Hepatocyte (in vitro differentiated cells): ENCODE measurements at regions not wholly inside any gene's neighbourhood (a gene's known extent, or its start where the extent isn't known, plus 50 kb on each side); places are given as distances from the start of the nearest gene placed in this dataset.

ENCODE experiments used
- EZH2 ChIP-seq: fragments of 200-600 bp; sonication (generic); IDR thresholded peaks from 2 replicates; pipeline ENCODE4 v1.6.1; 2016; ENCODE audit warnings: antibody characterized with exemption, mild to moderate bottlenecking, borderline replicate concordance
- TF ChIP-seq, protein P1 (sequence below): fragments of 200-600 bp; sonication (generic); IDR thresholded peaks from 2 replicates; pipeline ENCODE4 v1.5.1; 2016; ENCODE audit warnings: antibody characterized with exemption, mild to moderate bottlenecking; ENCODE audit not compliant: poor library complexity

DNA sequence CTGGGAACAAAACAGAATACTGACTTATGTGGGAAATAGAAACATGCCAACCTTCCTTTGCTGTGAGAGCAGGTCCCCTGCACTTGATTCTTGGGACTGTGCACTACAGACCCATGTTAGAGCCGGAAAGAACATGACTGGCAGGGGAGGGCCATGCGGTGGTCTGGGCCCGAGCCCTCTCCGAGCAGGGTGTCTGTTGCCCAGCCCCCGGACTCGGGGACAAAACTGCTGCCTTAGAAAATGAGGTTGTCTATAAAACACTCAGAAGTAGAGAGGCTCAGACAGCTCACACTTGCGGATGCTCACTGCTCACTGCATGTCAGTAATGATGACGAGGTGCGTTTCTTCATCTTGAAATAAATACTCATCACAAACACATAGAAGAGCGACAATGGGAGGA, 270.7 kb upstream of the HDAC4 start:
- TF ChIP-seq, protein P1, sequence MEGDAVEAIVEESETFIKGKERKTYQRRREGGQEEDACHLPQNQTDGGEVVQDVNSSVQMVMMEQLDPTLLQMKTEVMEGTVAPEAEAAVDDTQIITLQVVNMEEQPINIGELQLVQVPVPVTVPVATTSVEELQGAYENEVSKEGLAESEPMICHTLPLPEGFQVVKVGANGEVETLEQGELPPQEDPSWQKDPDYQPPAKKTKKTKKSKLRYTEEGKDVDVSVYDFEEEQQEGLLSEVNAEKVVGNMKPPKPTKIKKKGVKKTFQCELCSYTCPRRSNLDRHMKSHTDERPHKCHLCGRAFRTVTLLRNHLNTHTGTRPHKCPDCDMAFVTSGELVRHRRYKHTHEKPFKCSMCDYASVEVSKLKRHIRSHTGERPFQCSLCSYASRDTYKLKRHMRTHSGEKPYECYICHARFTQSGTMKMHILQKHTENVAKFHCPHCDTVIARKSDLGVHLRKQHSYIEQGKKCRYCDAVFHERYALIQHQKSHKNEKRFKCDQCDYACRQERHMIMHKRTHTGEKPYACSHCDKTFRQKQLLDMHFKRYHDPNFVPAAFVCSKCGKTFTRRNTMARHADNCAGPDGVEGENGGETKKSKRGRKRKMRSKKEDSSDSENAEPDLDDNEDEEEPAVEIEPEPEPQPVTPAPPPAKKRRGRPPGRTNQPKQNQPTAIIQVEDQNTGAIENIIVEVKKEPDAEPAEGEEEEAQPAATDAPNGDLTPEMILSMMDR = no peak
- TF ChIP-seq EZH2 = no peak
